ENCODE measurements at regions not wholly inside any gene's neighbourhood (a gene's known extent, or its start where the extent isn't known, plus 50 kb on each side); places are given as distances from the start of the nearest gene placed in this dataset.

GRCh38 chr9:96023486-96023885 lies 148.0 kb downstream of the ERCC6L2 start:
- H4K20me1 ChIP-seq (ENCODE audit: insufficient read depth, low read length, poor library complexity, severe bottlenecking): no peaks in the 10 kb centered on the region
- H2AFZ ChIP-seq (ENCODE audit: low read length): no peak overlapping the region
- no peak overlapping the region for H3K4me3 ChIP-seq (ENCODE audit: low read length, poor library complexity, severe bottlenecking)
- no peak overlapping the region for H3K4me2 ChIP-seq (ENCODE audit: low read depth, low read length, poor library complexity, severe bottlenecking)
- H3K4me1 ChIP-seq (ENCODE audit: insufficient read depth, low read length, poor library complexity, severe bottlenecking): no peaks in the 10 kb centered on the region
- no peaks in the 10 kb centered on the region for H3K27me3 ChIP-seq (ENCODE audit: insufficient read depth, low read length, poor library complexity, severe bottlenecking)
- TF ChIP-seq CTCF (conservative IDR thresholded peaks at IDR 0.05; ENCODE audit: low read length) (no peak), EZH2phosphoT487 (IDR thresholded peaks at IDR 0.05; ENCODE audit: borderline replicate concordance) (no peak)
- H3K36me3 ChIP-seq (ENCODE audit: insufficient read depth, low read length): no peaks in the 10 kb centered on the region
- no peak overlapping the region for H3K9ac ChIP-seq (ENCODE audit: low read depth, low read length, poor library complexity, severe bottlenecking)
- H3K9me3 ChIP-seq (ENCODE audit: insufficient read depth, low read depth, low read length): no peaks in the 10 kb centered on the region
- no peaks in the 10 kb centered on the region for H3F3A ChIP-seq (ENCODE audit: low read depth)
- no peaks in the 10 kb centered on the region for H3K79me2 ChIP-seq (ENCODE audit: insufficient read depth, low read length)
- no peaks in the 10 kb centered on the region for H3K9me2 ChIP-seq (replicated peaks; ENCODE audit: low read depth, low read length)

GRCh38 chr9:96022445-96023051 lies 147.1 kb downstream of the ERCC6L2 start:
- Histone ChIP-seq H3K4me3 (ENCODE audit: low read length, poor library complexity, severe bottlenecking) (no peak overlapping the region), H3K4me1 (ENCODE audit: insufficient read depth, low read length, poor library complexity, severe bottlenecking) (no peaks in the 10 kb centered on the region), H3K4me2 (ENCODE audit: low read depth, low read length, poor library complexity, severe bottlenecking) (no peak overlapping the region), H4K20me1 (ENCODE audit: insufficient read depth, low read length, poor library complexity, severe bottlenecking) (no peaks in the 10 kb centered on the region), H3K9me2 (replicated peaks; ENCODE audit: low read depth, low read length) (no peaks in the 10 kb centered on the region), H3K9me3 (ENCODE audit: insufficient read depth, low read depth, low read length) (no peaks in the 10 kb centered on the region), H3K9ac (ENCODE audit: low read depth, low read length, poor library complexity, severe bottlenecking) (no peak overlapping the region), H3K27me3 (ENCODE audit: insufficient read depth, low read length, poor library complexity, severe bottlenecking) (no peaks in the 10 kb centered on the region), H3K36me3 (ENCODE audit: insufficient read depth, low read length) (no peaks in the 10 kb centered on the region), H3F3A (ENCODE audit: low read depth) (no peaks in the 10 kb centered on the region), H3K79me2 (ENCODE audit: insufficient read depth, low read length) (no peaks in the 10 kb centered on the region), H2AFZ (ENCODE audit: low read length) (no peak overlapping the region)
- TF ChIP-seq EZH2phosphoT487 (IDR thresholded peaks at IDR 0.05; ENCODE audit: borderline replicate concordance): no peak
- no peak for TF ChIP-seq CTCF (conservative IDR thresholded peaks at IDR 0.05; ENCODE audit: low read length)

- H3K9me2 ChIP-seq (replicated peaks; ENCODE audit: low read depth, low read length): no peaks in the 10 kb centered on the region
- no peaks in the 10 kb centered on the region for H3K9me3 ChIP-seq (ENCODE audit: insufficient read depth, low read depth, low read length)
- H3K4me1 ChIP-seq (ENCODE audit: insufficient read depth, low read length, poor library complexity, severe bottlenecking): peaks cover 2% of the 10 kb centered on the region
- no peak overlapping the region for H3K4me2 ChIP-seq (ENCODE audit: low read depth, low read length, poor library complexity, severe bottlenecking)
- H3K27me3 ChIP-seq (ENCODE audit: insufficient read depth, low read length, poor library complexity, severe bottlenecking): no peaks in the 10 kb centered on the region
- no peaks in the 10 kb centered on the region for H3F3A ChIP-seq (ENCODE audit: low read depth)
- H3K9ac ChIP-seq (ENCODE audit: low read depth, low read length, poor library complexity, severe bottlenecking): no peak overlapping the region
- no peaks in the 10 kb centered on the region for H3K36me3 ChIP-seq (ENCODE audit: insufficient read depth, low read length)
- H4K20me1 ChIP-seq (ENCODE audit: insufficient read depth, low read length, poor library complexity, severe bottlenecking): no peaks in the 10 kb centered on the region
- no peak overlapping the region for H2AFZ ChIP-seq (ENCODE audit: low read length)
- no peak overlapping the region for H3K4me3 ChIP-seq (ENCODE audit: low read length, poor library complexity, severe bottlenecking)
- H3K79me2 ChIP-seq (ENCODE audit: insufficient read depth, low read length): no peaks in the 10 kb centered on the region
- no peak for TF ChIP-seq EZH2phosphoT487 (IDR thresholded peaks at IDR 0.05; ENCODE audit: borderline replicate concordance)
- TF ChIP-seq CTCF (conservative IDR thresholded peaks at IDR 0.05; ENCODE audit: low read length): no peak
Observed at GRCh38 chr9:96021551-96022444, 146.3 kb downstream of the ERCC6L2 start.

All from Loucy (cell line).